Femur (tissue), 1 donor: ENCODE measurements at regions not wholly inside any gene's neighbourhood (a gene's known extent, or its start where the extent isn't known, plus 50 kb on each side); places are given as distances from the start of the nearest gene placed in this dataset.
"Not testable (repeated sequence)": the region's sequence is repeated elsewhere in the genome, so short reads cannot be mapped to it uniquely, and the experiment has no call there.

Experiments
- DNase-seq: peaks from one replicate; pipeline ENCODE4 v3.0.0-alpha.2; 2017

DNA sequence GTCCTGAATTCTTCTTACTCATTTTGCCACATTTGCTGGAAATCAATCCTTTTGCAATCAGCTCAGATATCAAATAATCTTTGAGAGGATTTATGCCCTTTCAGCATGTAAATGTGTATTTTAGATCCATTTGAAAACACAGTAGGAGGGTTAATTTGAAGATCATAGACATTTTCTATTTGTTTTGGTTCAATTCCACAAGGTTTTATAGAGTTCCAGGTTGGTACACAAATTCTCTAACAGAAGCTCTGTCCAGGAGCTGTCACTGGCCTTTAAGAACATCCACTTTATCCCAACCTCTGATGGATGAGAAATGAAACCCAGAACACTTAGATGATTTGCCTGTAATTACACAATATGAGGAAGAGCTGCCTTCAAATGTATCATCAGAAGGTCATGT is 157.3 kb upstream of the CHAC2 start:
- DNase-seq = no peak

- no peak for DNase-seq
These were observed 158.1 kb upstream of the CHAC2 start for GRCh38 chr2:53609551-53609950.

GRCh38 chr2:53608293-53608692 is 159.3 kb upstream of the CHAC2 start:
- no peak for DNase-seq

DNA sequence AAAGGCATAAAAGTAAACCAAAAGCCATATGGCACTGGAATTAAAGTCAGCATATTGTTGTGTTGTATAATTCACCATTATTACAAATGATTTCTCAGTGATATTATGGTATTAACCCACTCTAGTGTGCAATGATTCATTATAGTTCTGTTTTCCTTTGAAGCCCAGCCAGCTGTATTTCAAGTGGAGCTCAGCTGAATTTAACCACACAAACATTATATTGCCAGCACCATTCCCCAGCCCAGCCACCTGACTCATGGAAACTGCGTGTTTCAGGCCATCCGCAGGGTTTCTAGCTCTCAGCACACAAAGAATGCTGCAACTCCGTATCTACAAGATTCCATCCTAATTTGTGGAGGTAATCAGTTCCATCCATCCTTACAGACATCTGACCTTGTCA is 166.8 kb upstream of the CHAC2 start:
- no peak for DNase-seq

GRCh38 chr2:53586733-53587612 is 180.6 kb upstream of the CHAC2 start:
- not testable (repeated sequence) for DNase-seq

- DNase-seq = no peak
These were observed 182.6 kb upstream of the CHAC2 start for GRCh38 chr2:53584986-53585385.

- no peak for DNase-seq
These were observed 184.0 kb upstream of the CHAC2 start for GRCh38 chr2:53583583-53583982.

- DNase-seq = no peak
These were observed 185.0 kb upstream of the CHAC2 start for GRCh38 chr2:53582556-53582955.

- no peak for DNase-seq
These were observed 191.4 kb upstream of the CHAC2 start for GRCh38 chr2:53576166-53576565.

- no peak for DNase-seq
These were observed 191.9 kb upstream of the CHAC2 start for GRCh38 chr2:53575721-53576124.

DNA sequence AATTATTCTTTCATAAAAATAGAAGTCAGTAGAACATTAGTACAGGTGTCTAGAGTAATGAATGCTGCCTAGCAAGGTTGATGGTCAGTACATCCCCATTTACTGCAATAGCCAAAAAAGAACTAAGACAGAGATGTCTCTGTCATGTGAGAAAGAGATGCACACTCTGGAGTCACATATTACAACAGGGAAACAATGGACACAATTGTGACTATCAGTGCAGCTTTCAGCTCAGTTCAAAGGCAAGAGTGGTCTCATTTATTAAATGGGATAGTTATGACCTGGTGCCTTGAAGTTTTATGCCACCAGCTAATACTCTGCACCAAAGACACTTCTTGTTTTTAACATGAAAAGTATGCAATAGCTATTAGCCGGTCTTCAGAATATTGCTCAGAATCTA is 194.9 kb upstream of the CHAC2 start:
- no peak for DNase-seq

DNA sequence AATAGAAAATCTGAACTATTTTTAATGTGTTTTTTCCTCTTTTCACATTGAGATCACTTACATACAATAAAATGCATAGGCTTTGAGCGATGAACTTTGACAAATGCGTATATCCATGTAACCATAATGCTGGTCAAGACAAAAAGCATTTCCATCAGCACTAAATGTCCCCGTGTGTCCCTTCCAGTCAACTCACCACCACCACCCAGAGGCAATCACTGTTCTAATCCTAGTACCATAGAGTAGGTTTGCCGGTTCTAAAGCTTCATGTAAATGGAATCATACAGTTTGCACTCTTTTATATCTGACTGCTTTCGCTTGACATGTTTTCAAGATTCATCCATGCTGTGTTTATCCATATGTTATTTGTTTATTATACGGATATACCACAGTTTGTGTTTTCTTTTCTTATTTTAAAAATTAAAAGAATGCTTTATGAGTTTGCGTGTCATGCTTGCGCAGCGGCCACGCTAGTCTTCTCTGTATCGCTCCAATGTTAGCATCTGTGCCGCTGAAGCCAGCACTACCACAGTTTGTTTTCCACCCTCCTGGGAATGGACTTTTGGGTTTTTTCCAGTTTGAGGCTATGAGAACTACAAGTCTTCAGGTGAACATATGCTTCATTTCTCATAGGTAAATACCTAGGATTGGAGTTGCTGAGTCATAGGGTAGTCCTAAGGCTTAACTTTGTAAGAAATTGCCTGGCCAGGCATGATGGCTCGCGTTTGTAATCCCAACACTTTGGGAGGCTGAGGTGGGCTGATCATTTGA is 197.5 kb upstream of the CHAC2 start:
- DNase-seq = no peak

GRCh38 chr2:53568469-53568868 is 199.1 kb upstream of the CHAC2 start:
- no peak for DNase-seq

DNA sequence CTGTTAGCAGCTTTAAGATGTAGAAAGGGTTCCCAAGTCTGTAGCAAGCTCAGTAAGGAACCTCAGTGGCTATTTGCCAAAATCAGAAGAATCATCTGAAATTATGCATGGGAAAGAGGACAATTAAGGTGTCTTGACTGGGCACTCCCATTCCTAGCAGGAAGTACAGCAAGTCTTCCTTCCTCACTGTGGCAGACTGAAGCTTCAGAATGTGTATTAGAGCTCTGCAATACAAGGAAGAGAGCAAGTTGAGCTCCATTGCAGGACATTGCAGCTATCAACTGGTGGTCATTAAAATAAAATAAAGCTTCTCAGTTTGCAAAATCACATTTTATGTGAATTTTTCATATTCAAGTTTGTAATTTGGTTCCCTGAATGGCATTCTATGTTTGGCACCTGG is 200.5 kb upstream of the CHAC2 start:
- DNase-seq = no peak

GRCh38 chr2:53562407-53562806 is 205.2 kb upstream of the CHAC2 start:
- DNase-seq = no peak

DNA sequence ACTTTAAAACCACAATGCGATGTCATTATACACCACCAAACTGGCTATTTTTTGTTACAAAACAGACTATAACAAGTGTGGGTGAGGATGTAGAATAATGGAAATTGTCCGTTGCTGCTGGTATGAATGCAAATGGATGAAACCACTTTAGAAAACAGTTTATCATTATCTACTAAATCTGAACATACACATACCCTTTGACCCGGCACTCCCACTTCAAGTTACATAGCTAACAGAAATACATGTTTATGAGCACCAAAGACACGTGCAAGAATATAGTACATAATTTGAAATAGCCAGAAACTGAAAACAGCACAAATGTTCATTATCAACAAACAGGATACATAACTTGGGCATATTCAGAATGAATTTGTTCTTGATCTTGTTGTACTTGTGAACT is 206.4 kb upstream of the CHAC2 start:
- no peak for DNase-seq

DNA sequence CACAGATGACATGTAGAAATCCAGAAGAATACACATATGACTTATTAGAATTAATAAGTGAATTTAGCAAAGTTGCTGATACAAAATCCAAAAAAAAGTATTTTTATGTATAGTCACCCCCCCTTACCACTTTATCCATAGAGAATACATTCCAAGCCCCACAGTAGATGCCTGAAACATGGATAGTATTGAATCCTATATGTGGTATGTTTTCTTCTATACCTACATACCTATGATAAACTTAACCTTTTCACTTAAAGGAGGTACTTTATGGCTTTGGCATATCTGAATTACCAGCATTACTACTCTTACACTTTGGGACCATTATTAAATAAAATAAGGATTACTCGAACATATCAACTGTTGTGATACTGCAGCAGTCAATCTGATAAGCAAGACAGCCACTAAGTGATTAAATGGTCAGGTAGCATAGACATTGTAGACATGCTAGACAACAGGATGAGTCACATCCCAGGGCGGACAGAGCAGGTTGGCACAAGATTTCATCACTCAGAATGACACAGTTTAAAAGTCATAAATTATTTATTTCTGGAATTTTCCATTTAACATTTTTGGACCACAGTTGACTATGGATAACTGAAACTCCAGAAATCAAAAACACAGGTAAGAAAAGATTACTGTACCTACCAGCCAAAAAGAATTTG is 208.2 kb upstream of the CHAC2 start:
- DNase-seq = no peak

- no peak for DNase-seq
These were observed 208.7 kb upstream of the CHAC2 start for GRCh38 chr2:53558867-53559266.

DNA sequence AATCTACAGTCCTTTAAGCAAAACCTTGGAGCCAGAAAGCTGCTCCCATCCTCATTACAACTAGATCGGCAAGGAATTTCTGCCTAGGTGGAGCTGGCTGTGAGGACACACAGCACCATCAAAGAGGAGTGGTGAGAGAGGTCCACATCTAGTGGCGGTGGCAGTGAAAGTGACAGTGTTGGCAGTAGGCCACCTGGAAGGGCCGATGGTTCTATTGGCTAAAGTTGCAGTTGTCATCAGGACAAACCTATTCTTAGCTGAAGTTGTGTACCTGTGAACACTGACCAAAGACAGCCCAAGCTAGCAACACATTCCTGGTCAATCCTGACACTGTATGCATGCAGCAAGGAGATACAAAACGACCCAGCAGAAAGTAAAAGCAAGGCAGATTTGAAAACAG is 218.1 kb upstream of the CHAC2 start:
- DNase-seq = no peak

GRCh38 chr2:53545604-53546003 is 222.0 kb upstream of the CHAC2 start:
- no peak for DNase-seq

GRCh38 chr2:53544871-53545558 is 222.6 kb upstream of the CHAC2 start:
- DNase-seq = no peak

- no peak for DNase-seq
These were observed 224.5 kb upstream of the CHAC2 start for GRCh38 chr2:53543083-53543482.
